GM18519 (cell line): ENCODE measurements at regions not wholly inside any gene's neighbourhood (a gene's known extent, or its start where the extent isn't known, plus 50 kb on each side); places are given as distances from the start of the nearest gene placed in this dataset.
A peak's percentile ranks its signal among the peaks of the same experiment; 100 is the strongest.
"Not testable (repeated sequence)": the region's sequence is repeated elsewhere in the genome, so short reads cannot be mapped to it uniquely, and the experiment has no call there.

Experiments used
- ATAC-seq: cut with Tn5 transposase; IDR thresholded peaks from one replicate; pipeline ENCODE4 v1.9.1; 2021; ENCODE audit warnings: mild to moderate bottlenecking, moderate library complexity; ENCODE audit not compliant: unreplicated experiment, low FRiP score

- no peak for ATAC-seq
These were observed 411.8 kb upstream of the STXBP6 start for GRCh38 chr14:25461780-25462179.

- ATAC-seq = no peak
These were observed 394.4 kb upstream of the STXBP6 start for GRCh38 chr14:25444381-25444780.

- ATAC-seq = not testable (repeated sequence)
These were observed 390.4 kb upstream of the STXBP6 start for GRCh38 chr14:25440382-25440781.

GRCh38 chr14:25436906-25437305, 387.0 kb upstream of the STXBP6 start:
- ATAC-seq = no peak

GRCh38 chr14:25436288-25436875, 386.4 kb upstream of the STXBP6 start:
- no peak for ATAC-seq

GRCh38 chr14:25431211-25432076, 381.5 kb upstream of the STXBP6 start:
- no peak for ATAC-seq

GRCh38 chr14:25430808-25431207, 380.9 kb upstream of the STXBP6 start:
- no peak for ATAC-seq

- no peak for ATAC-seq
These were observed 363.1 kb upstream of the STXBP6 start for GRCh38 chr14:25412998-25413397.

GRCh38 chr14:25411781-25412757, 362.1 kb upstream of the STXBP6 start:
- ATAC-seq = no peak

GRCh38 chr14:25406818-25407217, 356.9 kb upstream of the STXBP6 start:
- no peak for ATAC-seq

- peak; percentile 72 for ATAC-seq
These were observed 350.8 kb upstream of the STXBP6 start for GRCh38 chr14:25400607-25401206.

- ATAC-seq = no peak
These were observed 346.2 kb upstream of the STXBP6 start for GRCh38 chr14:25396128-25396527.

GRCh38 chr14:25394791-25395391, 344.9 kb upstream of the STXBP6 start:
- no peak for ATAC-seq

GRCh38 chr14:25394356-25394755, 344.4 kb upstream of the STXBP6 start:
- no peak for ATAC-seq

GRCh38 chr14:25389948-25390347, 340.0 kb upstream of the STXBP6 start:
- no peak for ATAC-seq

GRCh38 chr14:25381498-25381897, 331.6 kb upstream of the STXBP6 start:
- ATAC-seq = no peak

GRCh38 chr14:25375639-25376038, 325.7 kb upstream of the STXBP6 start:
- no peak for ATAC-seq

- no peak for ATAC-seq
These were observed 321.1 kb upstream of the STXBP6 start for GRCh38 chr14:25371068-25371467.

GRCh38 chr14:25370057-25370456, 320.1 kb upstream of the STXBP6 start:
- ATAC-seq = not testable (repeated sequence)

GRCh38 chr14:25358330-25358729, 308.4 kb upstream of the STXBP6 start:
- ATAC-seq = no peak
